HG02870 (cell line): ENCODE measurements at regions not wholly inside any gene's neighbourhood (a gene's known extent, or its start where the extent isn't known, plus 50 kb on each side); places are given as distances from the start of the nearest gene placed in this dataset.
"Not testable (repeated sequence)": the region's sequence is repeated elsewhere in the genome, so short reads cannot be mapped to it uniquely, and the experiment has no call there.

Experiments used
- ATAC-seq: cut with Tn5 transposase; IDR thresholded peaks from one replicate; pipeline ENCODE4 v1.9.1; 2021; ENCODE audit warnings: mild to moderate bottlenecking, moderate library complexity; ENCODE audit not compliant: unreplicated experiment

- no peak for ATAC-seq
Measured at GRCh38 chr9:27800692-27801370, 227.6 kb upstream of the C9orf72 start.

DNA sequence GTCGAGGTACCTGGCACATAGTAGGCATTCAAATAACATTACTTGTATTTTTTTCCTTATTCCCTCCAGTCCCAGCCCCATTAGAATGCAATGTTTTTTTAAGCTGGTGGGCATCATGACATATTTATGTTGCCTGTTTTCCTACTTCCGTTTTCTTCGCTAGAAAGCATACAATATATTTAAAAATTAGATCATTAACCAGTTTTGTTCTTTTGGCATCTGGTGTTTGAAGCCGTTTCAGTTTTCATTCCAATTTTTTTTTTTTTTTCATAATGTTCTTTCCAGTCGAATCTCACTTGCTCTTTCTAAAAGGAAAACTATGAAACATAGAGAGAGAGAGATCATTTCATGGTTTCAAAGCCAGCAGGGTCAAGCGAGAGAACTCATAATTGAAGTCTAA lies 228.3 kb upstream of the C9orf72 start:
- no peak for ATAC-seq

GRCh38 chr9:27802418-27802817 lies 229.1 kb upstream of the C9orf72 start:
- ATAC-seq = no peak

GRCh38 chr9:27808864-27809263 lies 235.6 kb upstream of the C9orf72 start:
- no peak for ATAC-seq

GRCh38 chr9:27817747-27818146 lies 244.5 kb upstream of the C9orf72 start:
- no peak for ATAC-seq

- no peak for ATAC-seq
Measured at GRCh38 chr9:27818348-27818747, 245.1 kb upstream of the C9orf72 start.

- no peak for ATAC-seq
Measured at GRCh38 chr9:27828908-27829307, 255.6 kb upstream of the C9orf72 start.

DNA sequence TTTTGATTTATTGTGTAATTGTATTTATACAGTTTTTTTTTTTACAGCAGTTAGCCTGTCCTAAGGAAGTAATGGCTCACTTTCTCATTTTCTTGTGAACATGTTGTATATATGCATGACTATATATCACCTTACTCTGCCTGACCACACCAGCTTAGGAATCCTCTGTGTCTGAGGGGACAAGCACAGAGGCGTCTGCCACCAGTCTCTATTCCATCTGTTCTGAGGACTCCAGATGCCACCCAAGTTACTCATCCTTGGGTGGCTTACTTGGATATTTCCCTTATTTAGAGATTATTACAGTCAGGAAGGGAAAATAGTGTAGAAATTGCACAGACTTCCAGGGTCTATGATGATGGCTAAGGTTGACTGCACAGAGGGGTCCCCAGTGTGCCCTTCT lies 256.3 kb upstream of the C9orf72 start:
- ATAC-seq = no peak

DNA sequence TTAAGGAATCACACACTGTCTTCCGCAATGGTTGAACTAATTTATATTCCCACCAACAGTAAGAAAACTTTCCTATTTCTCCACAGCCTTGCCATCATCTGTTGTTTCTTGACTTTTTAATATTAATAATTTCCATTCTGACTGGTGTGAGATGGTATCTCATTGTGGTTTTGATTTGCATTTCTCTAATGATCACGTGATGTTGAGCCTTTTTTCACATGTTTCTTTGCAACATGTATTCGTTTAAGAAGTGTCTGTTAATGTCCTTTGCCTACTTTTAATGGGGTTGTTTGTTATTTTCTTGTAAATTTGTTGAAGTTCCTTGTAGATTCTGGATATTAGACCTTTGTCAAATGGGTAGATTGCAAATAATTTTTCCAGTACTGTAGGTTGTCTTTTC lies 258.8 kb upstream of the C9orf72 start:
- not testable (repeated sequence) for ATAC-seq

DNA sequence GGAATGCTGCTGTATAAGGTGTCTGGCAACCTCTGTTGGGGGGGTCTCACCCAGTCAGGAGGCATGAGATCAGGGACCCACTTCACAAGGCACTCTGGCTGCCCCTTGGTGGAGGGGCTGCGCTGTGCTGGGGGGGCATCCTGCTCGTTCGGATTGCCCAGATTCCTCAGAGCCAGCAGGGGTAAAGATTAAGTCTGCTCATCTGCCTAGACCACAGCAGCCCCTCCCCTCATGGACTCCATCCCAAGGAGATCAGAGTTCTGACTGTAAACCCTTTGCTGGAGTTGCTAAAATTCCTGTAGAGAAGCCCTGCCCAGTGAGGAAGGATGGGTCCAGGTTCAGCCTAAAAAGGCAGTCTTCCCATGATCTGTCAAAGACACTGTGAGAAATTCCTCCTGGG lies 262.0 kb upstream of the C9orf72 start:
- ATAC-seq = no peak

- no peak for ATAC-seq
Measured at GRCh38 chr9:27835746-27836145, 262.5 kb upstream of the C9orf72 start.

DNA sequence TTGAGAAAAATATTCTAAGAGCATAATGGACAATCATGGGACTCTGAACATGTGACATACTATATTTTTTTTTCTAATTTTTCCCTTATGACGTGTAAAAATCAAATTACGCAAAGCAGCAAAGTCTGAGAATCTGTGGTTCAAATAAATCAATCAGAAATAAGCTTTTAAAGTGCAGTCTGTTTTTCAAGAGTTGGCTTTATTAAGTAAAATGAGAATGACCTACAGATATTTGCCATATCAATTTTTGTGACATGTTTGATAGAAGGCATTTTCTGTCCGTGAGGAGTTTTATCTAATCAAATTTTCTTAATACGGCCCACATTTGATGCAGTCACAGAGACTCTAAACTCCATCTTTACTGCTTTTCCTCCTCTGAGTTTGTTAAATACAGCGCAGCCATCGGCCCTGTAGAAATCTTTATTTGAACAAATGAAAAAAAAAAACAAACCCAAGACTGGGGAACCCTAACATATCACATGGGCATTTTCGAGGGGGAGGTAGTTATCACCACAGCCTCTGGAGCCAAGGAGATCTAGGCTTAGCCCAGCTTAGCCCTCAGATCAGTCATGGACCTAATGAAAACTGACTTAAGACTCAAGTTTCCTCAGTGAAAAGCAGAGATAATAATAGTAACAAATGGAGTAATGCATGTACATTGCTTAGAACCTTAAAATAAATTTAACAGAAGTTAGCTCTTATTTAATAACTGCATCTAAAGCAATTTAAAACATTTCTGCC lies 263.6 kb upstream of the C9orf72 start:
- no peak for ATAC-seq

GRCh38 chr9:27838876-27839275 lies 265.6 kb upstream of the C9orf72 start:
- no peak for ATAC-seq

GRCh38 chr9:27839767-27840166 lies 266.5 kb upstream of the C9orf72 start:
- ATAC-seq = not testable (repeated sequence)

DNA sequence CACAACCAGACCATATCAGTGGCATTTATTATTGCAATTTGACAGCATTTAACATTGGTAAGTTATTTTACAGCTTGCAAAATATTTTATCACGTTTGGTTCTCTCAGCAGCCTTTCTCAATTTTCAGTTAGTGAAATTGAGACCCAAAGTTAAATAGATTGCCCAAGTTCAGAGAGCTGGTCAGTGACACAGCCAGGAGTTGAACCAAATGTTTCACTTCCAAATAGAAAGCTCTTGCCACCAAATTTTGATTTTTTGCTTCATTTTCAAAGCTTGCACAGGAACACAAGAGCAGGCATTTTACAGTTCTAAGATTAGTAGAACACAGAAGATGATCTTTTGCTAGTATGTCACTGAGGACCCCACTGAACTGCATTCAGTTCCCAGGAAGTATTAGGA lies 271.5 kb upstream of the C9orf72 start:
- no peak for ATAC-seq

GRCh38 chr9:27847380-27847779 lies 274.1 kb upstream of the C9orf72 start:
- no peak for ATAC-seq

DNA sequence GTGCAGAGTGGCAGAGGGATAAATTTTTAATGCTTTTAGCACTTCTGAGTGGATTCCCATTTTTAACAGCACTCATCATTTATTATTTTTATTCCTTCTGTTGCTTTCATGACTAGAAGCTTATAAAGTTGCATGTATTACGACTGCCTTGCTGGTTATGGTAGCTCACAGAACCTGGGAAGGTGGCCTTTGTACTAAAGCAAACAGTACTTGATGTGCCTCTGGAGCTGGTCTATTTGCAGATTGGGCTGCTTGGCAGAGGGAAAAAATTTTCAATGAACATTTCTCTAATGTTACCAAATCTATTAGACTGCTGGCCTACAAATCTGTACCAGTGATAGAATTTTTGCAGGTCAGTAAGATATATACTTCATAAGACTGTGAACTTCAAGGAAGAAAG lies 274.5 kb upstream of the C9orf72 start:
- no peak for ATAC-seq

DNA sequence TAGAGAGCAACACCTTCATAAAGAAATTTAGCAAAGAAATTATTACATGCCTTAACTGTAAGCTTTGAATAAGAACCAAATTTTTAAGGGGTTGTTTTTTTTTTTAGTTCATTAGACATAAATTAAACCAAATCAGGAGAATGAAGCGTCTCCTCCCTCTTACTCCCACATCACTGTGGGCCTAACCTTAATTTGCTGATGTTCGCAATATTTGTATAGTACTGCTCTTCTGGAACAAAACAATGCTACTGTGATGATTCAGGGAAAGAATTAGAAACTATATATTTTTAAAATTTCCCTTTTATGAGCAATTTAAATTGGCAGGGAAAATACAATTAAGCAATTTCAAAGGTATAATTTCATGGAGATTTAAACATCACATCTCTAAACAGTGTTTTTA lies 275.0 kb upstream of the C9orf72 start:
- no peak for ATAC-seq

DNA sequence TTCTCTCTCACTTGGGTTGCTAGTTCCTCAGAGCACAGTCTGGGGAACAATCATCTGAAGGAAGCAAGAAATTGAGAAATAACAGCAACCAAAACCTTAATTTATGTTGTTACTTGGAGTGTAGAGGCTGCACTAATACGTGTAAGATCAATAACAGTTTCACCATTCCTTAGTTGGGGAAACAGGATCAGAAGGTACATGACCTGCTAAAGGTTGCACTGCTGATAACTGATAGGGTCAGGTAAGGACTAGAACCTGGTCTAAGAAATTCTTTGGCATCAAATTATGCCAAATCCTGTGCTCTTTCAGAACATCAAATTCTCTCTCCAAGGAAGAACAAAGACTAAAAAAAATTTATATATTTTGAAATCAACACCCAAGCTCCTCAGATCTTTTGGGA lies 278.6 kb upstream of the C9orf72 start:
- ATAC-seq = no peak

- no peak for ATAC-seq
Measured at GRCh38 chr9:27853529-27853928, 280.2 kb upstream of the C9orf72 start.

DNA sequence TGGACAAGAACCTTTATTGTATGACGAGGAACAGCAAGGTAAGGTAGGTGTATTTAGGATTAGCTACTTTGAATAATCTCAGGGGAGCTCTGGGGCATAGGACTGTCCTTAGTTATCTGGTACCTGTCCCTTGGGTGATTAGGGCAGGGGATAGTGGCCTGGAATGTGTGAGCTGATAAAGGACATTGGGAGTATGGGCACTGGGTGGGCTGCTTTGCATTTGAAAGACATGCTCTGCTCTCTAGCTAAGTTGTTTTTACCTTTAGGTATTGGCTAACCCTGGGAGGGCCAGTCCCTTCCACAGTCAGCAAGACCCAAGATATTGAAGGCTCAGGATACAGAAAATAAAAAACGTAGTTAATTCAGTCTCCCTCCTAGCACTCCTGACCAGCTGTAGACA lies 282.8 kb upstream of the C9orf72 start:
- ATAC-seq = no peak

GRCh38 chr9:27856748-27857147 lies 283.5 kb upstream of the C9orf72 start:
- no peak for ATAC-seq

GRCh38 chr9:27861887-27862286 lies 288.6 kb upstream of the C9orf72 start:
- ATAC-seq = no peak
